ENCODE measurements at regions not wholly inside any gene's neighbourhood (a gene's known extent, or its start where the extent isn't known, plus 50 kb on each side); places are given as distances from the start of the nearest gene placed in this dataset.

DNA sequence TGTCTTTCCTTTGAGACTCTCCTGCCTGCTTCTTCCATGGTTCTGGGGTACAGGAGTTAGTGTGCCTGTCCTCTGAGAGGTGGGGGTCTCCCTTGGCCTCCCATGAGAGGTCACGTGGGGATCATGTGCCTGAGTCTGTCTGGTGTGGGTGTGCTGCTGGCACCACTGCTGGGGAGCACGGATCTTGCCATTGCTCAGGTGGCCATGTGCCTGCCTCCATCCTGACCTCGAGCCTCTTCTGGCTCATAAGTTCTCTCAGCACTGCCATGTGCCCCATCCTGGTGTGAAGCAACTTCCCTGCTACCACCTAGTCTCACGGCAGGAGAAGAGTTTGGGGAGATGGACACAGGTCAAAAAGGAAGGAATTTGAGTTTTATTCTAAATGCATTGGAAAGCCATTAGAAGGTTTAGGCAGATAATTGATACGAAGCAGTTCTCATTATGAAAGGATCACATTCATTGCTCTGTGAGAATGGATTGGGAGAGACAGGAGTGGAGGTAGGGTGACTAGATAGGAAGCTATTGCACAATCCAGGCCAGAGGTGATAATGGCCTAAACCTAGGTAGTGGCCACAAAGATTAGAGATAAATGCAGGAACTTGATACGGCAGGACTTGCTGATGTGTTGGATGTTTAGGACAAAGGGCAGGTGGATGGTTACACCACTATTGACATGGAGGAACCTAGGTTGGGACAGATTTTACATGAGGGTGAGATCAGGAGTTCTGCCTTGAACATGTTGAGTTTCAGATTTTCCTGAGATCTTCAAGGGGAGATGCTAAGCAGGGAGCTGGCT, 173.0 kb upstream of the RORA start:
- Mint-ChIP-seq H3K4me1 (ENCODE audit: low read depth) (no peaks in the 10 kb centered on the region), H3K4me3 (no peak overlapping the region), H3K9me3 (ENCODE audit: low read depth) (no peaks in the 10 kb centered on the region), H3K27me3 (peaks cover 7% of the 10 kb centered on the region), H3K36me3 (no peaks in the 10 kb centered on the region), H3K27ac (no peak overlapping the region)

DNA sequence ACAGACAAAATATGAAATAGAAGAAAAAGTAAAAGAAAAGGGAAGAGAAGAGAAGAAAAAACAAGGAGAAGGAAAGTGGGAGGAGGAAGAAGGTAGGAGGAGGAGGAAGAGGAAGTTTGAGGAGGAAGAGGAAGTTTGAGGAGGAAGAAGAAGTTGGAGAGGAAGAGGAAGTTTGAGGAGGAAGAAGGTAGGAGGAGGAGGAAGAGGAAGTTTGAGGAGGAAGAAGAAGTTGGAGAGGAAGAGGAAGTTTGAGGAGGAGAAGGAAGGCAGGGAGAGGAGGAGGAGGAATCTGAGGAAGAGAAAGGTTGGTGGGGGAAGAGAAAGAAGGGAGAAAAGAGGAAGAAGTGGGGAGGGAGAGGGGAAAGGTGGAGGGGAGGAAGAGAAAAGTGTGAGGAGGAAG, 169.2 kb upstream of the RORA start:
- Mint-ChIP-seq H3K27me3 (peaks cover 4% of the 10 kb centered on the region), H3K4me3 (no peak overlapping the region), H3K36me3 (no peaks in the 10 kb centered on the region), H3K9me3 (ENCODE audit: low read depth) (no peaks in the 10 kb centered on the region), H3K27ac (no peak overlapping the region), H3K4me1 (ENCODE audit: low read depth) (no peaks in the 10 kb centered on the region)

DNA sequence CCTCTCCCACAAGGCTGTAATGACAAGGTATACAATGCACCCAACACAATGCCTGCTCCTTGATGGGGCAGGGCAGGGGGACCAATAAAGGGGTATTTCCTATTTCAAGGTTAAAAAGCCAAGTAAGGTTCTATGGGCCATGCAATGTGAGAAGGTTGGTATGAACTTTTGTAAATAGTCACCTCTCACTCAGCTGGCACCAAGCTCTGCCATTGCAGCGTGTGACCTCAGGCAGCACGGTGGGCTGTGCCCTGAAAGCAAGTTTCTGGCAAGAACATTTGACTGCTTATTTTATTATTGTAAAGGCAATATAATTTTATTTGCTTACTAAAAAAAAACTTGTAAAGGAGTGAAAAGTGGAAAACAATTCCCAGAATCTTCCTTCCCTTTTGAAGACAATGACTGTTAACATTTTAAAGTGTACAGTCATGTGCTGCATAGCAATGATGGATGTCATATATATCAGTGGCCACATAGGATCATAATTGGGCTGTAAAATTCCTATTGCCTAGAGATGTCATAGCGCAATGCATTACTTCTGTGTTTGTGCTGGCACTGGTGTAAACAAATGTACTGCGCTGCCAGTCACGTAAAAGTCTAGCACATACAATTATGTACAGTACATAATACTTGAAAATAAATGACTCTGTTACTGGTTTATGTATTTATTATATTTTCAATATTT, 167.3 kb upstream of the RORA start:
- Mint-ChIP-seq H3K4me3 (no peak overlapping the region), H3K9me3 (ENCODE audit: low read depth) (no peaks in the 10 kb centered on the region), H3K36me3 (no peaks in the 10 kb centered on the region), H3K27me3 (peaks cover 2% of the 10 kb centered on the region), H3K27ac (no peak overlapping the region), H3K4me1 (ENCODE audit: low read depth) (no peaks in the 10 kb centered on the region)

DNA sequence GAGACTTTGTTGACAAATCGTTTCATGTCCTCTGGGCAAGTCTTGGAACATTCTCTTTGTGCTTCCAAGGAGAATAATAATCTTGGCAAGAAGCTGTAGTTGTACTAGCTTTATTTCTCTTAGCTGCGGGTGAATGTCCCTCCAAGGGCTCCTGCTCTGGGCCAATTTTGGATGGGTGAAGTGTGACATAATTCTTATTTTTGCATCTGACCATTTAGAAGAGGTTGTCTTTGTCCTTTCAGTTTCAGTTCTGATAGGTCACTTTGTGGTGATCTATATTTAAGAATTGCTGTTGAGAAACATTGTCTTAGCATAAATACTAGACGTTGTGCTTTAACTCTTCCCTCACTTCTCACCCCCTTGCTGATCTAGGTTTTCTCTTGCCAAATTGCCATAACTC, 164.8 kb upstream of the RORA start:
- Mint-ChIP-seq H3K4me1 (ENCODE audit: low read depth) (no peaks in the 10 kb centered on the region), H3K27ac (no peak overlapping the region), H3K9me3 (ENCODE audit: low read depth) (no peaks in the 10 kb centered on the region), H3K27me3 (peaks cover 6% of the 10 kb centered on the region), H3K36me3 (no peaks in the 10 kb centered on the region), H3K4me3 (no peak overlapping the region)

DNA sequence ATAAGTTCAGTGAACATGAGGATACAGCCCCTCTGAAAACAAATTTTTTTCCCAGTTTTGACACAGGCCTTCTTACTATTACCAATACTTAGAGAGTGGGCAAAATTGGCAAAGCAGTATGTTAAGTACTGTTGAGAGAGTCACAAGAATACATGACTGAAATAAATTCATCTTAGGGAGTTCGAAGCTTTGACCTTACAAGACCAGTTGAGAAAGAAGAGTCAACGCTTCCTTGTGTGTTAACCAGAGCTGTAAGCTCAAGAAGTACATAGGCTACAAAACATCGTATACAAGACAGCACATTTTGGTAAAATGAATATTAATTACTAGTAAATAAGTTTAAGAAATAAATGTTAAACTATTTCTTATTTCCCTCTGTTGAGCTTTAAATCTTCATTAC, 164.4 kb upstream of the RORA start:
- Mint-ChIP-seq H3K4me1 (ENCODE audit: low read depth) (no peaks in the 10 kb centered on the region), H3K9me3 (ENCODE audit: low read depth) (no peaks in the 10 kb centered on the region), H3K36me3 (no peaks in the 10 kb centered on the region), H3K27me3 (peaks cover 6% of the 10 kb centered on the region), H3K27ac (no peak overlapping the region), H3K4me3 (no peak overlapping the region)

DNA sequence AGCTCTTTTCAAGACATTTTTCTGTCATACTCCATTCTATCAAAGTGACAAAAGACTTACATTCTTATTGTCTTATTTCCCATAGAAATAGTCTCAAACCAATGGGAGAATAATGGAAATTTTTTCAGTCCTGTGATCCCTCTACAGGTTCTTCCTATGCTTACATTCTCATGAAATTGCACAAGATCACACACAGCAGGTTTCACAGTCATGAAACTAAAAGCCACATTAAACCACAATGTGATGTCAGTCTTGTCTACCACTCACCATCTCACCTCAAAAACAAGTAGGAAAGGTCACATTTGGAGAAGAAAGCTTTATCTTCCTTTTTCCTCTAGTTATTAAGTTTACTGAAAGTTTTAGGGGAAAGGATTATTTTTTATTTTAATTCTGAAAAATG, 161.0 kb upstream of the RORA start:
- Mint-ChIP-seq H3K36me3 (peaks cover 2% of the 10 kb centered on the region), H3K4me3 (no peak overlapping the region), H3K9me3 (ENCODE audit: low read depth) (peaks cover 5% of the 10 kb centered on the region), H3K4me1 (ENCODE audit: low read depth) (no peaks in the 10 kb centered on the region), H3K27ac (no peak overlapping the region), H3K27me3 (peaks cover 11% of the 10 kb centered on the region)

DNA sequence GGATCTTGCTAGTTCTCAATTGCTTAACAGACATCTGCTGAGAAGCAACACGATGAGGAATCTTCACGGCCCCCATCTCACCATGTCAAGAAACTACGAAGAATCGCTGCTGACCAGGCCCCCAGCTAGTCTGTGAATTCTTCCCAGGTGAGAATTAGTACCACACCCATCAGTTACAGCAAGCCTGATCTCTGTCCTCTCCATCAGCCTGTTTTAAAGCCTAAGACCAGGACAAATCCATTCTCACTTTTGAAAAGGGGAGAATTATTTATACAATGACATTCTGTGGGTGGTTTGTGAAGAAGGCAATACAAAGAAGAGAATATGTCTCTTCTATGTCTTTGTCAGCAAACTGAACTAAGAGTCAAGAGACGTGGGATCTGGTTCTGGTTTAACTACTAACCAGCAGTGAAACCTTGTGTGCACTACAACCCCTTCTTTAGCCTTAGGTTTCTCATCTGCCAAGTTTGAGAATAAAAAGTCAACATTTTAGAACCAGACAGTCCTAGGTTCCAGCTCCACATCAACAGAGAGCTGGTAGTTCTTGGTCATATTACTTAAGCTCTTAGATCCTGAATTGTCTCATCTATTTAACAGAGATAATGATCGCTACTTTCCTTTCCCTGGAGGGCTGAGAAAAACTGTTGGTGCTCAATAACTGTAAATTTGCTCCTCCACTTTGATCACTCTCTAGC, 160.4 kb upstream of the RORA start:
- no peak overlapping the region for H3K27ac Mint-ChIP-seq
- H3K27me3 Mint-ChIP-seq = peaks cover 12% of the 10 kb centered on the region
- peaks cover 2% of the 10 kb centered on the region for H3K36me3 Mint-ChIP-seq
- peaks cover 5% of the 10 kb centered on the region for H3K9me3 Mint-ChIP-seq (ENCODE audit: low read depth)
- H3K4me1 Mint-ChIP-seq (ENCODE audit: low read depth) = no peaks in the 10 kb centered on the region
- no peak overlapping the region for H3K4me3 Mint-ChIP-seq

DNA sequence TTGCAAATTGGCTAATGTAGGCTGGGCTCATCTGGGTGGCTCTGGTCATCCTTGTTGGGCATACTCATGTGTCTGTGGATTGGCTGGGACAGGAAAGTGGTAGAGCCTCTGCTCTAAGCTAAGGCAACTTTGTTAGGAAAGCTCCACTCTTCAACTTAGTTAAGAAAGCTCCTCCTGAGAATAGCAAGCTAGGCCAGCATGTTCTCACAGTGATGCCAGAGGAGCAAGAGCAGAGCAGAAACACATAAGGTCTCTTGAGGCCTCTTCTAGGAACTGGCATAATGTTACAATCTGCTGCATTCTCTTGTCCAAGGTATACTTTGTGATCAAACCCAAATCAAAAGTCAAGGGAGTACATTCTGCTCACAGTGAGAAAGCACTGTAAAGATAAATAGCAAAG, 158.6 kb upstream of the RORA start:
- Mint-ChIP-seq H3K9me3 (ENCODE audit: low read depth) (peaks cover 5% of the 10 kb centered on the region), H3K36me3 (peaks cover 2% of the 10 kb centered on the region), H3K27ac (no peak overlapping the region), H3K4me3 (no peak overlapping the region), H3K4me1 (ENCODE audit: low read depth) (no peaks in the 10 kb centered on the region), H3K27me3 (peaks cover 12% of the 10 kb centered on the region)

DNA sequence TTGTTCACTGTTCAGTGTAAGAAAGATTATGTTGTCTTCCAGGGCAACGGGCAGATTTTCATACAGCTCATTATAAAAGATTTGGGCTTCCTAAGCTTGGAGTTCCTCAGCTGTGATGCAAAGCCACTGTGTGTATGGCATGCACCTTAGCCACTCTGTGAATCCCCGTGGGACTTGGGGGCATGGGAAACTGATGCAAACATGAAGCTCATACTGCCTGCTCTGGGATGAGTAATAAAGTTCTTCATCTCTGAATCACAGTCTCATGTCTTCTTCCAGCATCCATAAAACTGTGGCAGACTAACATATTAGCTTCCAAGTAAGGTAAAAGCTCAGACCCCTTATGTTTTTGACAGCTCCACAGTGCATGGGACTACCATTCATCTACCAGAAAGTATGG, 154.3 kb upstream of the RORA start:
- no peaks in the 10 kb centered on the region for H3K4me1 Mint-ChIP-seq (ENCODE audit: low read depth)
- H3K27me3 Mint-ChIP-seq = peaks cover 11% of the 10 kb centered on the region
- no peak overlapping the region for H3K4me3 Mint-ChIP-seq
- H3K9me3 Mint-ChIP-seq (ENCODE audit: low read depth) = peaks cover 5% of the 10 kb centered on the region
- peaks cover 2% of the 10 kb centered on the region for H3K36me3 Mint-ChIP-seq
- H3K27ac Mint-ChIP-seq = no peak overlapping the region

DNA sequence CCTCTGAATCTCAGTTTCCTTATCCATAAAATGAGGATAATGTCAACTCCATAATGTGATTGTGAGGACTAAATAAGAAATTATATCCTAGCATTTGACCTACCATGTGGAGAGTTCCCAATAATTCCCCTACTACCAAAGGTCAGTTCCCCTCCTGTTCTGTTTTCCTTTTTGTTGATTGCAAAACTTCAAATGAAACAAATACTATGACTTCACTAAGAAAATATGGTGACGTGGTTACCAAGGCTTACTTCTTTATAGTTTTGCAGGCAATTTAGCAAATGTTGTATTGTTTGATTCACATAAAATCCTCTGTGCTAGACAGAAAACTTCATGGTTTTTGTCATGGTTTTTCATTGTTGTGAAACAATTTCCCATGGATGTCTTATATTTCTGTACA, 153.8 kb upstream of the RORA start:
- H3K9me3 Mint-ChIP-seq (ENCODE audit: low read depth) = peaks cover 4% of the 10 kb centered on the region
- no peak overlapping the region for H3K27ac Mint-ChIP-seq
- H3K4me3 Mint-ChIP-seq = no peak overlapping the region
- H3K36me3 Mint-ChIP-seq = peaks cover 2% of the 10 kb centered on the region
- no peaks in the 10 kb centered on the region for H3K4me1 Mint-ChIP-seq (ENCODE audit: low read depth)
- peaks cover 13% of the 10 kb centered on the region for H3K27me3 Mint-ChIP-seq

DNA sequence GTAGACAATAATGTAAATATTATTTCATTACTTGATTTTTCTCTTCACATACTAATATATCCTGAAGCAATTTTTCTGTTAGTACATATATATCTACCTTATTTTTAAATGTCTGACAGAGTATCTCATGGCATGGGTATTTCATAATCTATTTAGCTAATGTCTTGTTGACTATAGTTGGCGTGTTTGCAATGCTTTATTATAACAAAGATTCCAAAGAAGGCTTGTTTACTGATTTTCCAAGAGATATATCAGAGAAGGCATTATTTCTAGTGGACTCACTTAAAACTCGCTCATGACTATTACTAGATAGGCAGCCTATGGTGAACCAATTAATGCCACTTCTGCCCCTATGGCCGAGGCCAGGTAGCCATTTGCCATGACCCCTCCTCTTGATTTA, 152.4 kb upstream of the RORA start:
- H3K9me3 Mint-ChIP-seq (ENCODE audit: low read depth) = no peaks in the 10 kb centered on the region
- no peaks in the 10 kb centered on the region for H3K36me3 Mint-ChIP-seq
- peaks cover 8% of the 10 kb centered on the region for H3K27me3 Mint-ChIP-seq
- H3K27ac Mint-ChIP-seq = no peak overlapping the region
- H3K4me3 Mint-ChIP-seq = no peak overlapping the region
- H3K4me1 Mint-ChIP-seq (ENCODE audit: low read depth) = no peaks in the 10 kb centered on the region

DNA sequence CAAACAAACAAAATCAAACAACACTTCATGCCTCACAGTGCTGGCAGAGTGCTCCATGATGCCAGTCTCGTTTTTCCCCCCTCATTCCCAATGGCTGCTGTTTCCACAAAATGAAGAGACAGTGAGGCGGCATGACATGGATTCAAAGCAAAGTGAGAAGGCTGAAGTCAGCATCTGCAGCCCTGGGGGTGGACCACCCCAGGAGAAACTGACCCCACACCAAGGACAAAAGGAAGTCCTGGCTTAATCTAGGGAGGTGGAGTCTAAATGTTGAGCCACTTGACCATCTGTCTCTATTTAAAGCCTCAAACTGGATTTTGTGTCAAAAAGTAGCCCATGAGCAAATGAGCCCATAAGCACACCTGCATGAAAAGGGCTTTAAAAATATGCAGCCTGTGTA, 151.2 kb upstream of the RORA start:
- Mint-ChIP-seq H3K36me3 (no peaks in the 10 kb centered on the region), H3K27me3 (peaks cover 8% of the 10 kb centered on the region), H3K4me3 (no peak overlapping the region), H3K4me1 (ENCODE audit: low read depth) (no peaks in the 10 kb centered on the region), H3K9me3 (ENCODE audit: low read depth) (no peaks in the 10 kb centered on the region), H3K27ac (no peak overlapping the region)

DNA sequence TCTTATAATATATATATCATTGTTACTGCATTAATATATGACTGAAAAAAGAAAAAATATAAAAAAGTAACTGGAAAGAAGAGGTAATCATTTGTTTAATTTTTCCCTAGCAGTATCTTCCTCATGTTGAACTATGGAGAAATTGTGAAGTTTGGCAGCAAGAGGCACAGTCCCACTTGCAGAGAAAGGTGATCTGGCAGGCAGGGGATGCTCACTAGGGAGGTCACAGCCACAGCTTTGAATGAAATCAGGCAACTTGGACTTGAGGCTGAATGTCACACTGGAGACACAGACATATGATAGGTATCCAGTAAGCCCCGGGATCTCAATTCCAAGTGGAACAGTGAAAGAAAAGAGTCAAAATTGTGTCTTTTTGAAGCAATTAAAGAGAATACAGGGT, 149.9 kb upstream of the RORA start:
- H3K9me3 Mint-ChIP-seq (ENCODE audit: low read depth) = no peaks in the 10 kb centered on the region
- no peaks in the 10 kb centered on the region for H3K4me1 Mint-ChIP-seq (ENCODE audit: low read depth)
- no peak overlapping the region for H3K4me3 Mint-ChIP-seq
- H3K27me3 Mint-ChIP-seq = peaks cover 6% of the 10 kb centered on the region
- no peak overlapping the region for H3K27ac Mint-ChIP-seq
- H3K36me3 Mint-ChIP-seq = no peaks in the 10 kb centered on the region

DNA sequence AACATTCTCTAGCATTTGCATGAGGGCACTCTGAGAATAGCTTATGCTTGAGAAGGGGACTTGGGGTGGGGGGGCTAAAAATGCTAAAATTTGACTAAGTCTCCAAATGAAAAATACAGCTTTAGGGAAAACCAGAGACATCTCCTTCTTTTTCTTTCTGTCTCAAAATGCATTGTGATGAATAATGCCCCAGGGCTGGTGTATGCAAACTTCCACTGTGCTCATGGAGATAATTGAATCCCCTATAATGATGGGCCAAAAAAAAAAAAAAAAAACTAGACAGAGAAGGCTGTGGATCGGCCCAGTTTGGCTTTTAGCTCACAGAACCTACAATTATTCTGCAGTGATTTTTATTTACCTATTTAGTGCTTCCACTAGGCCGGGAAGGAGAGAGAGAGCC, 147.9 kb upstream of the RORA start:
- H3K27ac Mint-ChIP-seq = no peak overlapping the region
- H3K27me3 Mint-ChIP-seq = peaks cover 6% of the 10 kb centered on the region
- H3K9me3 Mint-ChIP-seq (ENCODE audit: low read depth) = no peaks in the 10 kb centered on the region
- H3K36me3 Mint-ChIP-seq = no peaks in the 10 kb centered on the region
- no peaks in the 10 kb centered on the region for H3K4me1 Mint-ChIP-seq (ENCODE audit: low read depth)
- H3K4me3 Mint-ChIP-seq = no peak overlapping the region

DNA sequence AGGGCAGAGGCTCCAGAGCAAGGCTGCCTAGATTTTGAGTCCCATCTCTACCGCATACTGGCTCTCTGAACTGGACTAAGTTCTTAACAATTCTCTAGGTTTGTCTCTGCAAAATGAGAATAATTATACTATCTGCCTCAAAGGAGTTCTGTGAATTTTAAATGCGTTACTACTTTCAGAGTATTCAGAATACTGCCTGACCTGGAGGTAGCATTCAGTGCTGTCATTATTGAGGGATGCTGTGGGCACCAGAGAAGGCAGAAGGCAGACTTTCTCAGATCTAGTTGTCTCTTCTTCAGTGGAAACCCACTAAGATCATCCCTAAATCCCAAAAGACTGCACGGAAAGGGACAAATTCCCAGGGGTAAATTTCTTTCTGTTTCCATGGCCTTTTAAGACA, 147.4 kb upstream of the RORA start:
- peaks cover 6% of the 10 kb centered on the region for H3K27me3 Mint-ChIP-seq
- no peaks in the 10 kb centered on the region for H3K36me3 Mint-ChIP-seq
- H3K4me3 Mint-ChIP-seq = no peak overlapping the region
- H3K27ac Mint-ChIP-seq = no peak overlapping the region
- no peaks in the 10 kb centered on the region for H3K9me3 Mint-ChIP-seq (ENCODE audit: low read depth)
- no peaks in the 10 kb centered on the region for H3K4me1 Mint-ChIP-seq (ENCODE audit: low read depth)

All from activated naive CD8-positive, alpha-beta T cell (primary cell).